Midbrain (tissue), 1 donor: ENCODE measurements at regions not wholly inside any gene's neighbourhood (a gene's known extent, or its start where the extent isn't known, plus 50 kb on each side); places are given as distances from the start of the nearest gene placed in this dataset.

Source experiments
- DNase-seq: peaks from one replicate; lab custom pipeline; 2025; lab: John Stamatoyannopoulos, UW

DNA sequence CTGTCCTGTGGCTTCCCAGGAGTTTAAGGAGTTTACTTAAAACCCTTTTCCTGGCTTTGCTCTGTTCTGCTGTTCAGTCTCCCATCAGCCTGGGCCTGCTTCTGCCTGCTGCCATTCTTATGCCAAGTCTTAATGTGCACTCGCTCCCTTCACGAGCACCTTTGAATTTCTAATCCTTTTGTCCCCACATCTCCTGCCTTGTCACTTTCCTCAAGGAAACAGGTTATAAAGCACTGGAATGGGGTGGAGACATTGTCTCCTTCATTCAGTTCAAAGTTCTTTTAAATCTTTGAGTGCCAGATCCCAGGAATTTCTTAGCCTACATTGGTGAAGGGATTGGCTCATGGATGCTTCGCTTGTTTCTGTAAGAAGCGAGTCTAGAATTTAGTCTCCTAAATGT, 87.2 kb upstream of the LIFR start:
- DNase-seq, result no peak

DNA sequence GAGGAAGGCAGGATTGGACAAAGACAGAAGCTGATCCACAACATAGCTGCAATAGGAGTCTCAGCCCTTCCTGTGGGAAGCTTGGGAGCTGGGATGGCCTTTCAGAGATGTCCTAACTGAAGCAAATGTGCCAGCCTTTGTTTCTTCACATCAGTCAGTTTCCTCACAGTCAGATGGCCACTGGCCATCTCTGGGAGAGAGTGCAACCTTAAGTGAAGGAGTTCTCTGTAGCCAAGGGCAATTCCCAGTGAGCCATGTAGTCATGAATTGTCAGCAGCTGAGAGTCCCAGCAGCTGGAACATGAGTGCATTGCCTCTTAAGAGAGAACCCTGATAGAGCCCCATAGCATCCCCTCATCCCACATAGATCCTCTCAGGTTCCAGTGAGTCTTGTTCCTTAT, 89.1 kb upstream of the LIFR start:
- no peak for DNase-seq

DNA sequence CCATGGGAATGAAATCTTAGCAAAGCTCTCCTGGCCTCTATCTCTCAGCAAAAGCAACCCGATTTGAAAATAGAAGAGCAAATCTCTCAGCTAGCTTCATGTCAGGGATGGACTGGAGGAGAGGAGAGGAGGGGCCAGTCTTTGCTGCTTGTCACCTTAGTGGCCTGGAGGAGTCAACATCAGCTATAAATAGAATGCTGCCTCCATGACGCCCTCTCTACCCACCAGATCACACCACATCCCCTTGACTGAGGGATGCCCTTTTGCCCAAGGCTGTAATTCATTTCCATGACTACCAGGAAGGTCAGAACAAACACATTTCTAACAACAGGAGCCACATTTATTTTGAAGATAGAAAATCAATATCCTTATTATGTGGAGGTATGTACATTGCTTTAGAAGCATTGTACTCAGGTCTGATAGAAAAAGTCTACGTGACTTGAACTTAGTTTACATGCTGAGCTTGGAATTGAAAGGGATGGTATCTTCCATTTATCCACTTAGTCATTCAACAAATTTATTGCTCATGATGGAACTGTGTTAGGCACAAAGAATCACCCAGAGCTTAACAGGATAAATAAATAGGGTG, 92.4 kb upstream of the LIFR start:
- no peak for DNase-seq

DNA sequence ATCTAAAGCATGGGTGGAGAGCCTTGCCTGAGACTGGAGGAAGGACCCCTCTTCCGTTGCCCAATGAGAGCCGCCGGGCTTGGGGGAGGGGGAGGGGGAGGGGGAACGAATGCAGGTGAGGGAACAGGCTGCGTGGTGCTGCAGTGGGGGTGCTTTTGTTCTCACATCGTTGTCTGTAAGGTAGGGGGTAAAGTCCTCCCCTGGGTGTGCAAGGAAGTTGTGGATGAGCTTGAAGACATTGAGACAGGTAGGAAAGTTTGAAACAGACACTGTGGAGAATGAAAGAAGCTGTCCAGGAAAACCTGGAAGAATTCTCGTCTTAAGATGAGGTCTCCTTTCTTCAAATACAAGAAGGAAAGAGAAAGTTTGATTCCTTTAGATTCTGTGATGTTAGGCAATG, 94.1 kb upstream of the LIFR start:
- DNase-seq, result no peak

DNA sequence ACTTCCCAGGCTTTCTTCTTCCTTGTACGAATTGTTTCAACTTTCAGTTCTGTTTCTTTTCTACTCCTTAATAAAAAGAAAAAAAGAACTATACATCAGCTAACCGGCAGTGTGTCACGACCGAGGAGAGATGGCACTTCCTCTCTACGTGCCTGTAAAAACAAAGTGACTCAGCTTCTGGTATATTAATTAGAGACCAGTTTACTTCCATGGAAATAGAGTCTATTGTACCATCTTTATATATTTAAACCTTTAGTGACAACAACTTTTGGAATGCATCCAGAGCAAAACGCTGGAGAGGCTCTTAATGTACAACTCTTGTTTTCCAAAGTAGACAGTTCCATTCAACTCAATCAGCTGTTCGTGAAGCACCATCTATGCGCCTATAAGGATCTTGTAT, 94.5 kb upstream of the LIFR start:
- no peak for DNase-seq

DNA sequence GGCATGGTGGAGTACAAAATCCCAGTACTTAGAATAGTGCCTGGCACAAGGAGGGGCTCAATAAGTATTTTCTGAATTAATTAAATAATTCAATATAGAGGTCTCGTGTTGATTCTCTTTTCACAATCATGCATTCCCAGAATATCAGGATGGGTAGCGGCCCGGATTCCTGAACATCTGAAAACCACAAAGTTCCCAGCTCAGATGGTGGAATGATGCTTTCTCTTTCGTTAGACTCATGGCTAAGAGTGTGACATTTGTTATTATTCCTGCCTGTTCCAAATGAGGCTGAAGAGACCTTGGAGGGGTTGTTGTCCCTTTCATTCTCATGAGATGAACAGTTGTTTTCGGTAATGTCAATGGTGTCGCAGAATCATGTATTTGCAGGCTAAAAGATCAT, 95.4 kb upstream of the LIFR start:
- no peak for DNase-seq

DNA sequence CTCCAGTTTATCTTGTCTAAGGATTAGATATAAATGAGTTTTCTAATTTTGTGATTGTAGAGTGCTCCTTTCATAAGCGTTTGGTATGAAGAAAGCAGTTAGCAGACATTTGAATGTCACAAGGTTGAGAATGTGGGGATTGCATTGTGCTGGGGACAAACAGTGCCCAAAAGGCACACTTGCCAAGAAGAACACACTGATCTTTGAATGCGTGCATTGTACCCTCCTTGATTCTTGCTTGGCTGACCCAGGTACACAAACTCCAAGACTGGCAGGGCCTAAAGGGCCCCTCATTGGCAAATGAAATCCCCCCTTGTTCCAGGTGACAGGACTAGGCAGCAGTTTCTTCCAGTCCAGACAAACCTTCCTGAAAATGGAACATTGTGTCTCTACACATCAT, 96.9 kb upstream of the LIFR start:
- DNase-seq, result no peak

DNA sequence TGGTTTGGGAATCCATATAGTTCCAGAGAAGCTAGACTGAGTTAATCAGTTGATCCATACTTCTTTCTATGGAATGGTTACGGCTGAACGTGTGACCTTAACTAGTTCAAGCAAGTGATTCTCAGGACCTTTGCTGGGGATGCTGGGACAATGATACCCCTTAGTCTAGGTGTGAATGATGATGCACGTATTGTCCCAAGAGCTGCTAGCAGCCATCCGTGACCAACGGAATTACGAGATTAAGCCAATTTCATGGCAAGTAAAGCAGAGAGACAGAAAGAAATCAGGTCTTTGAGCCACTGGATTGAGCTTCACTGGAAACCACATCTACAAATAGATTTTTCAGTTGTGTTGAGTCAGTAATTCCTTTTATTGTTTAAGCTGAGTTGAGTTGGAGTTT, 99.2 kb upstream of the LIFR start:
- DNase-seq, result no peak

DNA sequence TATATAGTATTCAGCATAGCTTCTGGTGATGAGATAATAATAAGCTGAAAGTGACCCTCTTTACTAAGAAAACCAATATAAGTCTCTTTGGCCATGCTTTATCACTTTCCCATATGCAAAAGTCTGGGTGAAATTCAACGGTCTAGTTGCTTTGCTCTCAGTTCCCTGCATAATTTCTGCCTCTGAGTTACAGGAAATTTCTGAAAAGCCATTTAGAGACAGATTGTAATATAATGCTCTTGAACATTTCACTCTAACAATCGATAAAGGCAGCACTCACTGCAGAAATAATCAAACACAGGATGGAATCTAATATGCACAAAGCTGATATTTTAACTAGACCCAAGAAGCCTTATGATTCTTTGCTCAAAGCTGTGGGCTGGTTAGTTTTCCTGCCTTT, 100.1 kb upstream of the LIFR start:
- no peak for DNase-seq

DNA sequence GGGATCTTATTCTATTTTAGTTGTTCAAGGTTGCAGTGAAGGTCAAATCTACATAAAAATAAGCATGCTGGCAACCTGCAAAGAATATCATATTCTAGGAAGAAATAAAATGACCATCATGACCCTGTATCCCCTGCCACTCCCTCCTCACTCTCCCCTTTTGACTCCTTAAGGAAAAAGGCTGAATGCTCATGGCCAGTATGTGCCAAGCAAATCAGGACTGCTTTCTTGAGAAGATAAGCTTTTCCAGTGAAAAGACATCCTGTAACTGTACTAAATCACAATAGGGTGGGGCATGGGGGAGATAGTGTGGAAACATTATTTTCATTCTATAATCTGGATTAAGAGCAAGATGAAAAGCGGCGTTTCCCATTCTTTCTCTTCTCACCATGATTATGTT, 100.6 kb upstream of the LIFR start:
- no peak for DNase-seq

DNA sequence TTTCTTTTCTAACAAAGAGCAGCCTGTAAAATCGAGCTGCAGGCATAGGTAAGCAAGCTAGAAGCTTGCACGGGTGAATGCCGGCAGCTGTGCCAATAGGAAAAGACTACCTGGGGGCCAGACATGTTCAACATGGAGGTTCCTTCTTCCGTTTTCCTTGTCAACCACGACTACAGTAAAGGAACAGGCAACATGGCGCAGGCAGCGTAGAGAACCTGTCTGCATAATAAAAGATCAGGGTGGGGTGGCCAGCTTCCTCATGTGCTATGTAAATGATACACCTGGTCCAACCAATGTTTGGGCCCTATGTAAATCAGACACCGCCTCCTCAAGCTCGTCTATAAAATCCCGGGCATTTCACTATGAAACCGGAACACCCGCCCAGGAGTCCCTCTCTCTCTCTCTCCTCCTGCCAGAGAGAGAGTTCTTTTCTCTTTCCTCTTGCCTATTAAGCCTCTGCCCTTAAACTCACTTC, 103.8 kb upstream of the LIFR start:
- no peak for DNase-seq

DNA sequence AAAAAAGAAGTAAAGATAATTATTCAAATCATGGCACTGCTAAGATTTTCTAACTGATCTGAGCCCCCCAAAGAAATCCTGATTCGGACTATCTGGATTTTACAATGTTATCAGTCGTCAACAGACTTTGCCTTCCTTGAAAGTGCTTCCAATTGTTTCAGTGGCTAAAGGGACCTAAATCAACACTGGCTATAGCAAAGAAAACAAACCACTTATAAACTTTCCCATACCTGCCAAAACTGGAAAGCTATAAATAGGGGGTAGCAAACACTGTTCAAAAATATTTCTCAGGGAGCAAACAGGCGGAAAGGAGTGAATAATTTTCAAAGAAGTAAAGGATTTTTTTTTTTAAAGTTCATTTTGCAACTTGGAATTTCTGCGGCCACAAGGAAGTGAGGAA, 105.6 kb upstream of the LIFR start:
- no peak for DNase-seq

DNA sequence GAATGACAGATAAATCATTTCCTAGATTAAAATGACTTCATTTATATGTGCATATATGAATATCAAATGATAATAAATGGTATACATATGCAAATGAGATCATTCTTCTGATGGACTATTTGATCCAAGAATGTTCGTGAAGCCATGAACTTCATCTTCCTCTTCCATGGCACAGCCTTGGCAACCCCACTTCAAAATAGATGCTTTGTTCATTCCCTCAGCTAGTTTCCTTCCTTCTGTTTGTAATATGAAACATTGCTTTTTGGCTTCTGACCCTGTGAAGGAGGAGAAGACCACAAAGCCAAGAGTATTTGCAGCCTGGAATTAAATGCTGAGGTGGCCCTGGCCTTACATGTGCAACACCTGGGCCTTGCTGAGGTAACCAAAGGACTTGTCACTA, 106.8 kb upstream of the LIFR start:
- no peak for DNase-seq

DNA sequence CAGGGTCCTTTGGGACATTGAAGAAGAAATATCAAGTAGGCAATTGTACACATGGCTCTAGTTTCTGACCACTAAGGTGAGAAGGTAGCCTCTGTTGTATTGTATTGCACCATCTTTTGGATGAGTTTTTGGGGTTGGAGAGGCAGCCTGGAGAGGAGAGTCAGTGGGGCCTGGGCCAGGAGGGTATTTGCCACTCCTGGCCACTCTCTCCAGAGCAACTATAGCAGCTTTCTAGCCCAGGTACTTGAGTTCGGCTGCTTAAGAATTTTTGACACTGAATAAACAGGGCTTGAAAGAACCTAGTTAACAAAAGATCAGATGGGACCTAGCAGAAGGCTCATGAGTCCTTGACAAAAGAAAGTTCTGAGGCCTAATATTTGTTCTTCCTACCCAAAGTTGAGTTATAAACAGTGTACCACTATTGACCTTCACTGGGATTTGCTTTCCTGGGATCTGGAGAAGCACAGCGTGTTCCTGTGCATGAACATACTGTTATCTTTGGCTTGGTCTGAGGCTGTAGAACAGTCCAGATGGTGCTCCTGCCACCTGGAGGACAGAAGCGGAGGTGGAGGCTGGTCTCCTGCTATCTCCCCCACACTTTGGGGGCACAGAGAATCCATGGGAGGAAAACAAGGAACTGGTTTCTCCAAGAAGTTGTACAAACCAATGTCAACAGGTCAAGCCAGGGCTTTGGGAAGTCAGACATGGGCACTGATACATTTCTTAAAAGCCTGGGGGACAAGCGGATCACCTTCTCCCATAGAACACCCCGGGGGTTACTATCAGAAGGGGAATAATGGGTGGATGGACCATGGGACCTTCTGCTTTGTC, 110.4 kb upstream of the LIFR start:
- no peak for DNase-seq

DNA sequence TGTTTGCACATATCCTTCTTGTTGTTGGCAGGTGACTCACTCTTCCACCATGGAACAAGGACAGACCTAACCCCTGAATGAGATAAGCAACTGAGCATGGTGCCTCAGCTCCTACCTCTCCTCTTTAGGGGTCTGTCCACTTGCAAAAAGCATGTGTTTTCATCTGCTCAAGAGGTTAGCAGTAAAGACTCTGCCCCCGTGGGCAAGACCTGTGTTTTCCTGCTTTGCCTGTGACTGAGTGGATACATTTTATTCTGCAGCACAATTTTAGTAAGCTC, 111.0 kb upstream of the LIFR start:
- no peak for DNase-seq

DNA sequence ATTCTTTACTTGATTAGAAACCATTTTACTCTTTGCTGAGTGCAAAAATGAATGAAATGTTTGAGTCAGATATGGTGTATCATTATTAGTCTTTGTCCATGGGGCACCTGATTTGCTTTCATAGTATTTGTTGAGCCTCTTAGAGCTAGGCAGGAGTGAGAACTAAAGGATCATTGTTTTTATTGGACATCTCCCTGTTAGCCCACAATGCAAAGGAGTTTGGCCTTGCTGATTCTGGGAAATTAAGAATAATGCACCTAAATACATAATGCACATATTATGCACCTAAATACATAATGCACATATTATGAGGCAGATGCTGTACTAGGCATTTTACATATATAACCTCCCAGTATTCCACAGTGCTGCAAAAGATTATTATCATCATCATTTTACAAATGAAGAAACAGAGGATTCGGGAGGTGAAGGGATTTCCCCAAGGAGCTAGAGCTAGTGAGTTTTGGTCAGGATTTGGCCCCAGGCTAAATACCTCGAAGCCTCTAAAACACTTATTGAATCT, 113.0 kb upstream of the LIFR start:
- DNase-seq, result no peak

DNA sequence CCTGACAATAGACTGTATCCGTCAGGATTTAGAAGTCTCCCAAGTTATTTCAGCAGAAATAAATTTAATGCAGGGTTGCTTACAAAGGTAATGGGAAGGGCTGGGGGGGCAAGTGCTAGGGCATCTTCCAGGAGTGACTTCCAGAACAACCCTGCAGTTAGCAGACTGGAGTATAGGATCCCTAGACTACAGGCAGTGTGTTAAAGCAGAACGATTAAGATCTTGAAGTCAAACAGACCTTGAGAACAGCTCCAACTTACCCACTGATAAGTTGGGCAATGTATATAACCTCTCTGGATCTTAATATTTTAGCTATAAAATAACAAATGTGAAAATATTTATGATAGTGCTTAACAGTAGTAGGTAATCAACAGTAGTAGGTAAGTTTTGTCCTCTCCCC, 113.6 kb upstream of the LIFR start:
- no peak for DNase-seq

DNA sequence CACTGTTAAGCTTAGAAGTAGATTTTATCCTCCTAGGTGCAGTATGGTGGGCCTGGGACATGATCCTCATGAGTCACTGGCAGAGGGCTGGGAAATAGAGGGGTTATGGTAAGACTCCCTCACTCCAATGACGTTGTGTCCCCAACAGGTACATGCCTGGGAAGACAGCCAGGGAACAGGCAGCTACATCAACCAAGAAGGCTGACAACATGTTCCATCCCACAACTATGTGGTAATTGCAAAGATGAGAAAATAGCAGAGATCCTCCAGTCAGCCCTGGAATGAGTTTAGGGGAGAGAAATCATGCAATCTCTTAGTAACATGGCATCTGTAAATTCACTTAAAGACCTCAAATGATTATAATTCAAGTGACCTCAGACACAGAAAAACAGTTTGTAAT, 114.4 kb upstream of the LIFR start:
- no peak for DNase-seq

DNA sequence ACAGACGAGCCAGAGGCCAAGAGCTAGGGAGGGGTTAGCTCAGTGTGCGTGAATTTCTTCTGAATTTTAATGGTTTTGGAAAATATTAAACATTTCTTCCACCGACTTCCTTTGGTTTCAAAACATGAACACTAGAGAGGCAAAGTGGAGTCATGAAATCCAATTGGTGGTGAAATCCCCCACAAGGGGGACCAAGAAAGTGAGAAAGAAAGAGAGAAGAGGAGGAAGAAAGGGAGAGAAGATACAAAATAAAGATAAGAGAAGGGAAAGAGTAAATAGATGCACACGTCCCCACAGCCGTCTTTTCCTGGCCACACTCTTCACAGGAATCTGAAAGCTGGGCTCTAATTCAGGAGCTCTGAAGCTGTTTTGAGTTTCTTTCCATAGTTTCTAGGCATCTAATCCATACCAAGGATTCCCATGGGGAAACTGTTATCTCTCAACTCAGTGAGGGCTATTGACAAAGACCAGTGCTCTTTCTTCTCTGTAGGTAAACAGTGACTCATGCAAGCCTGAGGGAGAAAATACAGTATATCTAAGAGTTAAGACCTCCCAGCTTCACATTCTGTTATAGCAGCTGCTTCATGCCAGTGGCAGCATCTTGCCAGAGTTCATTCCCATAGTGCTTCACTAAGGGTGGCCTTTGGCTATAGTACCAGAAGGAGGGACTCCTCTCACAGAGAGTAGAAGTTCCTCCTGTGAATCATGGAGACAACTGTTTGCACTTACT, 115.8 kb upstream of the LIFR start:
- no peak for DNase-seq

DNA sequence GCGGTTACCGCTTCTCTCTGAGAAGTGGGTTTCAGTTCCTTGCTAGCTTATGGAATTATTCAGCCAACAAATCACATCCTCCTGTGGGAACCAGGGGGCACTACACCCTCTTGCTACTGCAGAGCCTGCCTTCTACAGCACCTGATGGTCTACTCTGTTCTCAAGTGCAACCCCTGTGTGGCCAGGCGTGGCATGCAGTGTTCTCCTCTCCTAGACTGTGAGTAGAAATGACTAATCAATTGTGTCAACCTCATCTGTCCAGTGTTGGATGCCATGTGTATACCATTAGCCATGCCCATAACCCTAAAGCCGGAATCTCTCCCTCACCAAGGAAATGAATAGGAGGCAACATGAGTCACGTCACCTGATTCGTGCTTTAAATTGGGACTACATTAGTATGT, 117.2 kb upstream of the LIFR start:
- DNase-seq, result no peak

DNA sequence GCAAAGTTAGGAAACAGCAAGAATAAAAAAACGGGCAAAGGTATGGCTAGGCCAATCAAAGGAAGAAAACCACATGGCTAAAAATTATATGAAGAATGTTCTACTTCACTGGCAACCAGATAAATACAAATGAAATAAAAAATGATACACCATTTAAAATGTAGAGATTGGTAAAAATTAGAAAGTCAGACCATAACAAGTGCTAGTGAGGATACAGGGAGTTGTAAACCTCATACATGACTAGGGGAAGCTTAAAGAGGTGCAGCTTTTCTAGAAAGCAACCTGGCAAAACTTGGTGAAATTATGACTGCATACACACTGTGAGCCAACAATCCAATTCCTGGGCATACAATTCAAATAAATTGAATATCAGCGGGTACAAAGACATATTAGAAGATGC, 119.0 kb upstream of the LIFR start:
- no peak for DNase-seq

DNA sequence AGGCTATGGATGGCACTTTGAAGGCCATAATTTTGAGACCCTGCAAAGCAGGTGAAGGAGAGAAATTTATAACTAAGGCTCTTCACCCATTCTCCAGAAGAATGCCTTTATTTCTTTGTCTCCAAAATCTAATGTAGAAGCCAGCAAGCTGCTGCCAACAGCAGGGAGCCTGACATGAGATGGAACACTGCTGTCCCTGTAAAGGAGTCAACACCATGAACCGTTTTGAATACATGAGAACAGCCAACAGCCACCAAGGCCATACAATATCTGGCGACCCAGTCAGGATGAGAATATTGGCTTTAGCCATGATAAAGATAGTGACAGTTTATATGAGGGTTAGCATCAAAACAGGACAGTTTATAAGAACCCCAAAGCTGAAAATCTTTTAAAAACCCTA, 121.2 kb upstream of the LIFR start:
- no peak for DNase-seq

DNA sequence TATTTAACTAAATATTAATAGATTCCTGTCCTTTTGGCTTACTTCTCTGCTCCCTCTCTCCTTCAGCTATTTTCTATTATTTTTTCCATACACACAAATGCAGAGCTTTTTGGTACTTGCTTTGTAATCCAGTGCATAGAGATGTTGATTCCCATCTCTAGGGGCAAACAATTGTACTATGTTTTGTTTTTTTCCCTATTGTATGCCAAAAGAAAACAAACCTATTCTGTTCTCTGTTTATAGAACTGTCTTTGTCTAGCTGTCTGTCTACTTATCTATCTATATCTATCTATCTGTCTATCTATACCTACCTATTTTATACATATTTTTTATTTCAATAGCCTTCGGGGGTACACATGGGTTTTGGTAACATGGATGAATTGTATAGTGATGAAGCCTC, 121.6 kb upstream of the LIFR start:
- peak; percentile 50 for DNase-seq
